Choroid plexus epithelial cell (primary cell): ENCODE measurements at regions not wholly inside any gene's neighbourhood (a gene's known extent, or its start where the extent isn't known, plus 50 kb on each side); places are given as distances from the start of the nearest gene placed in this dataset.

Experiments
- DNase-seq: peaks from one replicate; pipeline ENCODE4 v3.0.0-alpha.2; 2010; ENCODE audit warnings: low read depth
- H3K4me3 ChIP-seq: 2 replicates; pipeline ENCODE4 v1.5.1; 2011; ENCODE audit warnings: low read depth, mild to moderate bottlenecking, control low read depth, low read length, moderate library complexity
- CTCF ChIP-seq: conservative IDR thresholded peaks from 2 replicates; pipeline ENCODE4 v1.5.1; 2011; ENCODE audit warnings: low read depth, mild to moderate bottlenecking, control low read depth, inconsistent platforms, low read length, moderate library complexity

GRCh38 chr7:57388761-57389160 lies 61.2 kb upstream of the ZNF716 start:
- TF ChIP-seq CTCF: no peak
- H3K4me3 ChIP-seq: no peak overlapping the region
- DNase-seq: no peak

- TF ChIP-seq CTCF: no peak
- DNase-seq: no peak
- no peak overlapping the region for H3K4me3 ChIP-seq
These were observed 51.4 kb upstream of the ZNF716 start for GRCh38 chr7:57398548-57398947.

GRCh38 chr7:57399251-57399940 lies 50.6 kb upstream of the ZNF716 start:
- TF ChIP-seq CTCF: no peak
- H3K4me3 ChIP-seq: no peak overlapping the region
- no peak for DNase-seq

- TF ChIP-seq CTCF: no peak
- H3K4me3 ChIP-seq: no peak overlapping the region
- DNase-seq: no peak
These were observed 50.0 kb upstream of the ZNF716 start for GRCh38 chr7:57399972-57400371.
